Muscle layer of colon (tissue), 2 donors: ENCODE measurements at regions not wholly inside any gene's neighbourhood (a gene's known extent, or its start where the extent isn't known, plus 50 kb on each side); places are given as distances from the start of the nearest gene placed in this dataset.

ENCODE experiments used
- H3K27ac ChIP-seq: one replicate; pipeline ENCODE4 v1.7.0; 2013; ENCODE audit warnings: low read depth, mild to moderate bottlenecking, low read length, moderate library complexity
- H3K27me3 ChIP-seq, 2 donors: one replicate each; pipeline ENCODE4 v1.7.0; 2013; ENCODE audit warnings: low read length in 2 of 2, mild to moderate bottlenecking in 2 of 2; ENCODE audit not compliant: insufficient read depth in 2 of 2, control insufficient read depth in 1 of 2
- H3K36me3 ChIP-seq: one replicate; pipeline ENCODE4 v1.7.0; 2013; ENCODE audit warnings: mild to moderate bottlenecking, low read length; ENCODE audit not compliant: insufficient read depth
- H3K4me1 ChIP-seq: one replicate; pipeline ENCODE4 v1.7.0; 2013; ENCODE audit warnings: mild to moderate bottlenecking, low read length; ENCODE audit not compliant: insufficient read depth
- H3K4me3 ChIP-seq, 2 donors: one replicate each; pipeline ENCODE4 v1.7.0; 2013; ENCODE audit warnings: low read length in 2 of 2, low read depth in 1 of 2, mild to moderate bottlenecking in 1 of 2, moderate library complexity in 1 of 2
- H3K9ac ChIP-seq: one replicate; pipeline ENCODE4 v1.7.0; 2013; ENCODE audit warnings: low read length
- H3K9me3 ChIP-seq: one replicate; pipeline ENCODE4 v1.7.0; 2013; ENCODE audit warnings: mild to moderate bottlenecking, low read length
- donor health status: abdominal sarcoma.
- donor health status: Adenocarcinoma of cecum.

DNA sequence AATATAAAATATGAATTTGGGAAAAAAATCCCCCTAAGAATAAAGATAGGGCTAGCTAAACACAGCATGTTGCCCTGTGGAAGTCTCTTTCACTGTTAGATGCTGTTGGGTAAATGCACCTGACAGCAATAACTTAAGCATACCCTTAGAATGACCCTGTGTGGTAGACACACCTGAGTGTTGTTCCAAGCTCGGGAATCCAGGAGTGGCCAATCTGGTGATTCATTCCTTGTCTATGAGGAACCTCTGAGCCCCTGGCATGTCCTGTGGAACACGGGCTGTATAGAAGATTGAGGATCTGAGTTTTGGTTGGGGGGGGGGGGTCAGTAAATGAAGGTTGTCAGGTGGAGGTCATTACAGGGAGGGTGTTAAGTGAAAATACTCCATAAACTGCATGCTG lies 730.0 kb upstream of the IGFBP3 start:
- H3K4me3 ChIP-seq = no peak overlapping the region
- no peak overlapping the region for H3K9ac ChIP-seq
- no peaks in the 10 kb centered on the region for H3K36me3 ChIP-seq
- H3K27ac ChIP-seq = no peak overlapping the region
- H3K9me3 ChIP-seq = no peaks in the 10 kb centered on the region
- no peaks in the 10 kb centered on the region for H3K4me1 ChIP-seq
- H3K27me3 ChIP-seq = no peaks in the 10 kb centered on the region

DNA sequence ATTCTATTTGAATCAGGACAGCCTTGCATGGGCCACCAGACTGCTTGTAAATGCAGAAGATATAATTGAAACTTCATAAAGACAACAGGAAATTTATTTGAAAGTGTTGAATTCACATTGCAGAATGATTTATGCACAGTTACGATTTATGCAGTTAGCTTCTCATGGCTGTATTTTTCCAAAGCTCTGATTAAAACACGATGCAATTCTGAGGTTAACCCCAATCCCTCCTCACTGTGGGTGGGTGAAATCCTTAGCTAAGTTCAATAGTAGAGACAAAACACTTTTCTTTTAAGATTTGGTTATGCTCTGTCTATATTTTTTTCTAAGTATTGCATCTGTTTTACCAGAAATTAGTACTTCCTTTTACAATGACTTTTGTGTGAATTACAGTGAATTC lies 728.8 kb upstream of the IGFBP3 start:
- H3K4me3 ChIP-seq = no peak overlapping the region
- no peaks in the 10 kb centered on the region for H3K9me3 ChIP-seq
- no peaks in the 10 kb centered on the region for H3K4me1 ChIP-seq
- H3K36me3 ChIP-seq = no peaks in the 10 kb centered on the region
- no peak overlapping the region for H3K9ac ChIP-seq
- H3K27me3 ChIP-seq = no peaks in the 10 kb centered on the region
- H3K27ac ChIP-seq = no peak overlapping the region

DNA sequence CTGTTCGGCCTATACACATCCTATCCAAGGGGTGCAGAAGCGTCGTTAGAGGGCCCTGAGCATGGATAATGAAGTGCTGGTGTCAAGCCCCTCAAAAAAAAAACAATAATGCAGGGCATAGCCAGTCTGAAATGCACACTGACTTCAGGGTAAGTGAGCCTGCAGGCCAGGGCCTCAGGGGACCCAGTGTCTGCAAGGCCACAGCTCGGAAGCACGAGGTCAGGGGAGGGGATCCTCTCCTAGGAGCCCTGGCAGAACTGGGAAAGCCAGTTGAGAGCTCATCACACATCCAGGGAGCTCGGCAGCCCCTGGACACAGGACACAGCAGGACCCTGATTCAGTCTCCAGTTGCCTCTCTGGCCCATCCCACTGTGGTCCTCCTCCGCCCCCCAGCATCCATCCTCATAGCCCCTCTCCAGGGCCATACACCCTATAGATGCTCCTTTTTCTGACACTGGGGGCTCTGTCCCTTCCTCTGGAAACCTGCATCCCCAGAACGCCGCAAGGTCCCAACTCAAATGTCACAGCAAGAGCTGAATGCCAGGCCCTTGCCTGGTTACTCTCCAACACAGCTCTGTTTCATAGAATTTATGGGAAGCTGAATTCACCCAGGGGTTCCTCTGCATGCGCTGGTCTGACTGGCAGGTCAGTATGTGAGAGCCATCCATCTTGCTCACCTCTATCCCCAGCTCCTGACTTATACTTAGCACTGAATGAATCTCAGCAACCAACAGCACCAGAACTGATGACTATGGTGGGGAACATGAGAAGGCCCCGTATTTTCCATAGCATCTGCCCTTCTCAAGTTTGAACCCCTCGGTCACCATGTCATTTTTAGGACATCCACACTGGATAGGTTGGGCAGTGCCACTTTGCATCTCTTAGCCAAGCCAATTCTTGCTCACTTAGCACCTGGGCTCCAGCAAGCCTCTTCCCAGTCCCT lies 717.0 kb upstream of the IGFBP3 start:
- Histone ChIP-seq H3K9ac (no peak overlapping the region), H3K4me3 (no peak overlapping the region), H3K36me3 (no peaks in the 10 kb centered on the region), H3K4me1 (no peaks in the 10 kb centered on the region), H3K9me3 (no peaks in the 10 kb centered on the region), H3K27ac (no peak overlapping the region), H3K27me3 (no peaks in the 10 kb centered on the region)

DNA sequence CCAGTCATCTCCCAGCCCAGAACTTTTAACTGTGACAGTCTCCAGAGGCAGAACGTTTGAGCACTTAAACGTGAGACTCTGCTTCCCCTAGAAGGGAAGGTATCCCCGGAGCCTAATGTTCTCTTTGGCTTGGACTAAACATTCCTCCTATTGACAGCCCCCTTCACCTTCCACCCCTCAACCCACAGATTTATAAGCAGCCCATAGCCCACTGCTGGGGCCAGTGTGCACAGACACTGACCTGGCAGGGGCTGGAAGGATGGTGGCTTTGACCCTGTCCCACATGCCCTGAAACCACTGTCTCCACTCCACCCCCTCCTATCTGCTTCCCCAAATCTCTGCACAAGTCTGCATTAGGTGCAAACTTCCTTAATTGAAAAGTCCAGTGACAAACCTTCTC lies 715.0 kb upstream of the IGFBP3 start:
- H3K27ac ChIP-seq = no peak overlapping the region
- no peak overlapping the region for H3K9ac ChIP-seq
- no peak overlapping the region for H3K4me3 ChIP-seq
- no peaks in the 10 kb centered on the region for H3K9me3 ChIP-seq
- H3K36me3 ChIP-seq = no peaks in the 10 kb centered on the region
- H3K4me1 ChIP-seq = no peaks in the 10 kb centered on the region
- no peaks in the 10 kb centered on the region for H3K27me3 ChIP-seq

DNA sequence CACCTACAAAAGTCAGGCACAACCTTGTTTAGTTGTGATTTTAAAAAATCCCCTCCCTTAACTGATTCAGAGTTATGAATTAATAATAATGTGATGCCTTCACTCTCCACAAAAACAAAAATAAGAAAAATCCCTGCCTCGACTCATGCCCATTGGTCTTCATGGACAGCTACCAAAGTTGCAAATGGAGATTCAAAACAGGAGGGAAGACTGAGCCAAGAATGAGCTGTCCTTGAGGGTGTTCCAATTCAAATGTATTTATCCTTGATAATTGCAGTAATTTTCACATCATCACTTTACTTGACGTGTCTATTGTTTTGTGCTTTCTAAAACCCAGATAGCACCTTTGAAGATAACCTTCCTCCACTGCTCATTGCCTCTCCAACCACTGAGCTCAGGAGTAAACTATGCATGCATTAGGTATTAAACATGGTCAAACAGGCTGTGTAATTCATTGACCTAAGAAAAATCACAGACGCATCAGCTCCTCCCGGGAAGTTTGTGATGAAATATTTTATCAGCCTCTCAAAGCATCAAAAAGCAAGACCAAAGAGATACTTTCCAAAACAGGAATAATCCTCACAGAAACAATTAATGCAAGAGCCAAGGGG lies 712.7 kb upstream of the IGFBP3 start:
- no peak overlapping the region for H3K4me3 ChIP-seq

DNA sequence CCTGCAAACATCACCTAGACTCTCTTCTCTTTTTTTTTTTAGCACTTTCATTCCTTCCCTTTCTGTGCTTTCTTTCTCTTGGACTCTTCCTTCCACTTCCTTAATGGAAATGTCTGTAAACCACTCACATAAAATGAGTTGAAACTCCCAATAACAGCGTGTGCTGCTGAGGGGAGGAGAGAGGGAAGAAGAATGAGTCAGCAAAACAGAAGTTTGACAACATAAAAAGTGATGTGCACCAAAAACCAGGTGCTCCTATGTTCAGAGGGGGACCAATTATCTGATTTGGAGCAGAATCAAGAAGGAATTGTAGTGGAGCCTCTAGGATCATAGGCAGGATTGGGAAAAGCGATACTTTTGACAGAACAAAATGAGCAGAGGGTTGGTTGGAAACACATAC lies 712.1 kb upstream of the IGFBP3 start:
- no peak overlapping the region for H3K4me3 ChIP-seq
- no peaks in the 10 kb centered on the region for H3K4me1 ChIP-seq
- H3K36me3 ChIP-seq = no peaks in the 10 kb centered on the region
- H3K9ac ChIP-seq = no peak overlapping the region
- H3K9me3 ChIP-seq = no peaks in the 10 kb centered on the region
- no peak overlapping the region for H3K27ac ChIP-seq
- no peaks in the 10 kb centered on the region for H3K27me3 ChIP-seq

More for the DNA sequence above, 712.7 kb upstream of the IGFBP3 start:
- Histone ChIP-seq H3K9me3 (no peaks in the 10 kb centered on the region), H3K36me3 (no peaks in the 10 kb centered on the region), H3K9ac (no peak overlapping the region), H3K27ac (no peak overlapping the region), H3K4me1 (no peaks in the 10 kb centered on the region), H3K27me3 (no peaks in the 10 kb centered on the region)

DNA sequence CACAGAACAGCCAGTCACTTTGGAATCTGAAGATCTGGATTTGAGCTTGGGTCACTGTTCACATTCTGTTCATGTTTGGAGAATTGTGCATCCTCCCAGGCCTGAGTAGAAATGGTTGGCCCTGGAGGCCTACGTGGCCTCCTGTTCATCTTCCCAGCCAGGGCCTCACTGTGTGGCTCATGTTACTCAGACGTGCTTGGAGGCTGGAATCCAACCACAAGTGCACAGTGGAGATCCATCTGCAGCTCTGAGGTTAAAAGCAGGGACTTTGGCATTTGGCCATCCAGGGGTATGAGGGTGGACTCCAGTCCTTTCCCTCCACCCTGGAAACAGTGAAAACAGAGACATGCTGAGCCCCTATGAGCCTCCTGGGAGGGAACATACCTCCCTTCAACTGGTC lies 709.0 kb upstream of the IGFBP3 start:
- H3K9me3 ChIP-seq = no peaks in the 10 kb centered on the region
- no peak overlapping the region for H3K9ac ChIP-seq
- H3K4me3 ChIP-seq = no peak overlapping the region
- no peaks in the 10 kb centered on the region for H3K36me3 ChIP-seq
- no peaks in the 10 kb centered on the region for H3K27me3 ChIP-seq
- H3K4me1 ChIP-seq = no peaks in the 10 kb centered on the region
- no peak overlapping the region for H3K27ac ChIP-seq

DNA sequence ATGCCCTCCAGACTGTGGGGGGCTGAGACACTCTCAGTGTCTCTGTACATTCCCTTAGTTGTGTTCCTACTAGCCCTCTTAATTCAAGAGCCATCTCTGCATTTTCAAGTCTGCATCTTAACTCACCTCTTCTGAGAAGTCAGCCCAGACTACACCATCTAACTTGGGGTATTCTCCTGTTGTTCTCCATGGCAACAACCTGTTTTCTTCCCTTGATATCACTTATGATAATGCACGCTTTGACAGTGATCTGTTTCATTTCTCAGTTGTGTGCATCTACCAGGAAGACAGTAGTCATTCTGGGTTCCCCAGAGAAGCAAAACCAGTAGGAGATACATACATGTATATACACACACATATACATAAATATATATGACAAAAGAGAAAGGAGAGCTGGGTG lies 707.3 kb upstream of the IGFBP3 start:
- H3K27me3 ChIP-seq = no peaks in the 10 kb centered on the region
- no peaks in the 10 kb centered on the region for H3K9me3 ChIP-seq
- no peaks in the 10 kb centered on the region for H3K36me3 ChIP-seq
- no peak overlapping the region for H3K4me3 ChIP-seq
- no peak overlapping the region for H3K27ac ChIP-seq
- H3K9ac ChIP-seq = no peak overlapping the region
- H3K4me1 ChIP-seq = no peaks in the 10 kb centered on the region

DNA sequence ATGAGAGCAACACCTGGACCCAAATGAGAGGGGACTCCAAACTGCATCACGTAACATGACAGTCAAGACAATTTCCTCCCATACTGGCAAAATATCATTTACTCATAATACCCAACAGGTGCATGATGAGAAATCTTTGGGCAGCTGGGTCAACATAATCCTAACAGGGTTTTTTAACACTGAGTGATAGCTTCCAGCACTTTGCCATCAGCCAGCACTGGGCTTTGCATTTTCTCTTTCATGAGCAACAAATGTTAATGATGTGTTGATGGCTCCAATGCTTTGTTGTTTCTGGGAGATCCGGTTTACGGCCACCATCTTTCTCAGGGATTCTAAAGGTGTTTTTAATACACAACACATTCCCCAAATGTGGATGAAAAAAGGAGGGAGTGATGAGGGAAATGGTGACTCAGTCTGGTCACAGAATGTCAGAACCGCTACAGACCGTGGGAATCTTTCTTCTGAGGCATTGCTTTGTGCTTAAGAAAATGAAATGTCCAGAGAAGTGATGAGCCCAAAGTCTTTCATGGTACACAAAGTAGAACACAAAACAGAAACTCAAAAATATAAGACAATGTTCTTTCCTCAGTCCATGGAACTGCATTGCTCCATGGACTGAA lies 705.7 kb upstream of the IGFBP3 start:
- H3K4me3 ChIP-seq = no peak overlapping the region
- H3K27ac ChIP-seq = no peak overlapping the region
- no peak overlapping the region for H3K9ac ChIP-seq
- H3K4me1 ChIP-seq = peaks cover 4% of the 10 kb centered on the region
- no peaks in the 10 kb centered on the region for H3K27me3 ChIP-seq
- no peaks in the 10 kb centered on the region for H3K36me3 ChIP-seq
- no peaks in the 10 kb centered on the region for H3K9me3 ChIP-seq

DNA sequence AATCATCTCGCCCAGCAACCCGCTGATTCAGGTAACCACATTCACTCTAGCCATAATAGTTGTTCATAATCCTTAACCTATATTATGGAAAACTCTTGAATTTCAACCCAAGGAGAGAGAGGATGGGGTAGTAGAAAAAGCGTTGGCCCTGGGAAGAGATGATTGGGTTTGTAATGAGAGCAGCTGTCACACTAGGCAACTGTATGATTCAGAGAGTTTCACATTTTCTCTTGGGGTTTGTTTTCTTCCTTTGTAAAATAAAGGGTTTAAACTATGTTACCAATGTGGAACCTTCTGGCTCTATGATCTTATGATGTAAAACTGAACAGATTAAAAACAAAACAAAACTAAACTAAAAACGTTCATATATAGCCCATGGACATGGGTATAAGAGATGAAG lies 705.2 kb upstream of the IGFBP3 start:
- H3K9ac ChIP-seq = no peak overlapping the region
- H3K27me3 ChIP-seq = no peaks in the 10 kb centered on the region
- no peak overlapping the region for H3K4me3 ChIP-seq
- no peaks in the 10 kb centered on the region for H3K36me3 ChIP-seq
- no peak overlapping the region for H3K27ac ChIP-seq
- H3K4me1 ChIP-seq = peaks cover 4% of the 10 kb centered on the region
- no peaks in the 10 kb centered on the region for H3K9me3 ChIP-seq

DNA sequence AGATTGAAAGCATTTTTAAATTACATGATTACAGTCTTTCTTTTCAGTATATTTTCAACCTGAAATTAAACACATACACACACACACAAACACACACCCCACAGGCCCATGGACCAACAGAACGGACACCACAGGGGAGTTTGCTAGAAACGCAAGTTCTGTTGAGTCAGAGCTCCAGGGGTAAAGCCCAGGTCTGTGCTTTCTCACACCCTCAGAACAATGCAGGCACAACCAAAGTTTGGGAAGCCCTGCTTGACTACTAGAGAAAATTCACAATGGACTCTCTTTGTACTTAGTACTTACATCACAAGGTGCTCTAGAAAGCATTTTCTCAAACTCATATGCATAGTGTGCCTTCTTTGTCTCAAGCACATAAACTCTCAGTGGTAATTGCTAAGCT lies 704.0 kb upstream of the IGFBP3 start:
- Histone ChIP-seq H3K27ac (no peak overlapping the region), H3K4me3 (no peak overlapping the region), H3K9me3 (no peaks in the 10 kb centered on the region), H3K4me1 (peaks cover 4% of the 10 kb centered on the region), H3K9ac (no peak overlapping the region), H3K27me3 (no peaks in the 10 kb centered on the region), H3K36me3 (no peaks in the 10 kb centered on the region)
